ENCODE measurements at regions not wholly inside any gene's neighbourhood (a gene's known extent, or its start where the extent isn't known, plus 50 kb on each side); places are given as distances from the start of the nearest gene placed in this dataset.
"Not testable (repeated sequence)": the region's sequence is repeated elsewhere in the genome, so short reads cannot be mapped to it uniquely, and the experiment has no call there.

DNA sequence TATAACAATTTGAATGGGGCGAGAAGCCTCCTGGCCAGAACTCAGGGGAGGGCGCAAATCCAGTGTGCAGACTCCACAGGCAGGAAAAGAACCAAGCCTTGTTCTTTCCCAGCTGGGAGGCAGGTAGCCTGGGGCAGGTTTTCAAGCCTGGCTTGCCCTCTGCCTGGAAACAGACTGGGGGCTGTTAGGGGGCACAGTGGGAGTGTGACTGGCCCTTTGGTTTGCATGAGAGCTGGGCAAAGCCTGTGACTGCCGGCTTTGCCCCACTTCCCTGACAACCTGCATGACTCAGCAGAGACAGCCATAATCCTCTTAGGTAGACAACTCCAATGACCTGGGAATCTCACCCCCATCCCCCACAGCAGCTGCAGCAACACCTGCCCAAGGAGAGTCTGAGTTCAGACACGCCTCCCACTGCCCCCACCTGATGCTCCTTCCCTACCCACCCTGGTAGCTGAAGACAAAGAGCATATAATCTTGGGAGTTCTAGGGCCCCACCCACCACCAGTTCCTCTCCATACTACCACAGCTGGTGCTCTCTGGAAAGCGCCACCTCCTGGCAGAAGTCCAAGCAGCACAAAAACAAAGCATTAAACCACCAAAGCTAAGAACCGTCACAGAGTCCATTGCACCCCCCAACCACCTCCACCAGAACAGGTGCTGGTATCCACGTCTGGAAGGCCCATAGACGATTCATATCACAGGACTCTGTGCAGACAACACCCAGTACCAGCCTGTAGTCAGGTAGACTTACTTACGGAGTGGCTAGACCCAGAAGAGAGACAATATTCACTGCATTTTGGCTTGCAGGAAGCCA lies 402.5 kb downstream of the STK39 start:
- DNase-seq: no peak

- DNase-seq: no peak
Observed at GRCh38 chr2:167843657-167844056, 403.7 kb downstream of the STK39 start.

DNA sequence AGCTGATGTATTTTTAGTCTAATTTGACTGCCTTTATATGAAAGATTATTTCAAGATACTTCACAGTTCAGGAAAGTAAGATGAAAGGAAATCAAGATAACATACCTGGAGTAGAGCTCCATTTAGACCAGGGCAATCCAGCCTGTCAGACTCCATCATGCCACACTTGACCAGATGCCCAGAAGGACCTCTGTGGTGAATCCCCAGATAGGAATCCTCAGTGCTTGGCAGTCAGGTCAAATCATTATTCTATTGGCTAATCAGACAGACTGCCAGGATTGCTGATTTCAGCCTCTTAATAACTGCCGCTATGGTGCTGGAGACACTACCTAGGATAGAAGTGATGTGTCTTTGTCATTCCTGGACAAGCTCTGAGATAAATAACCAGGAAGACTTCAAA lies 404.2 kb downstream of the STK39 start:
- no peak for DNase-seq

DNA sequence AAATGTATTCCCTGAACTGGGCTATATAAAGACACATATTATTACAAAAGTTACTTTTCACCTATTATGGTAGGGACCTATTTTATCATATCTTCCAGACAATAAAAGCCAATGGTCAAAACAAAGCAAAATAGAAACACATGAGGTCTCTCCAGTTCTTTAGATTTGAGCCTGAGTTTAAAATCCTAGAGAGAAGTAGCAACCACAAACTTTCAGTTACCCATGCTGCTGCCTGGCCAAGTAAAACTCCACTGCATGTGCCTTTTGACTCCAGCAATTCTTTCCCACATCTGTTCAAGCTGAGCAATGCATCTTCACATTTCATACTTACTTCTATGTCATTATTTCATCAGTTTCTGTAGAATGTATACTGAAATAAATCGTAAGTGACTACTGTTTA lies 405.3 kb downstream of the STK39 start:
- DNase-seq: no peak

DNA sequence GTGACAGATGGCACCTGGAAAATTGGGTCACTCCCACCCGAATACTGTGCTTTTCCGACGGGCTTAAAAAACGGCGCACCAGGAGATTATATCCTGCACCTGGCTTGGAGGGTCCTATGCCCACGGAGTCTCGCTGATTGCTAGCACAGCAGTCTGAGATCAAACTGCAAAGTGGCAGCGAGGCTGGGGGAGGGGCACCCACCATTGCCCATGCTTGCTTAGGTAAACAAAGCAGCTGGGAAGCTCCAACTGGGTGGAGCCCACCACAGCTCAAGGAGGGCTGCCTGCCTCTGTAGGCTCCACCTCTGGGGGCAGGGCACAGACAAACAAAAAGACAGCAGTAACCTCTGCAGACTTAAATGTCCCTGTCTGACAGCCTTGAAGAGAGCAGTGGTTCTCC lies 412.1 kb downstream of the STK39 start:
- DNase-seq: not testable (repeated sequence)

DNA sequence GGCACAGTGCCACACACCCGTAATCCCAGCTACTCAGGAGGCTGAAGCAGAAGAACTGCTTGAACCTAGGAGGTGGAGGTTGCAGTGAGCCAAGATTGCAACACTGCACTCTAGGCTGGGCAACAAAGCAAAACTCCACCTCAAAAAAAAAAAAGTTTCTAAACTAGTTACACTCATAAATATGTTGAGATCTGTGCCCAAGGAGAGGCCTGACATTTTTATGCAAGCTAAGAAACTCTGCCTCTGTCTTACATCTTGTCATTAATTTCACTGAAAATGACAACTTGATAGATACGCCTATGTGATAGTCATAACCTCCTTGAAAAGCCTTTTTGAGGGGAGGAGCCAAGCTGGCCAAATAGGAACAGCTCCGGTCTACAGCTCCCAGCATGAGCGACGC lies 412.7 kb downstream of the STK39 start:
- no peak for DNase-seq

- no peak for DNase-seq
Observed at GRCh38 chr2:167833294-167833693, 414.1 kb downstream of the STK39 start.

- no peak for DNase-seq
Observed at GRCh38 chr2:167832868-167833287, 414.5 kb downstream of the STK39 start.

DNA sequence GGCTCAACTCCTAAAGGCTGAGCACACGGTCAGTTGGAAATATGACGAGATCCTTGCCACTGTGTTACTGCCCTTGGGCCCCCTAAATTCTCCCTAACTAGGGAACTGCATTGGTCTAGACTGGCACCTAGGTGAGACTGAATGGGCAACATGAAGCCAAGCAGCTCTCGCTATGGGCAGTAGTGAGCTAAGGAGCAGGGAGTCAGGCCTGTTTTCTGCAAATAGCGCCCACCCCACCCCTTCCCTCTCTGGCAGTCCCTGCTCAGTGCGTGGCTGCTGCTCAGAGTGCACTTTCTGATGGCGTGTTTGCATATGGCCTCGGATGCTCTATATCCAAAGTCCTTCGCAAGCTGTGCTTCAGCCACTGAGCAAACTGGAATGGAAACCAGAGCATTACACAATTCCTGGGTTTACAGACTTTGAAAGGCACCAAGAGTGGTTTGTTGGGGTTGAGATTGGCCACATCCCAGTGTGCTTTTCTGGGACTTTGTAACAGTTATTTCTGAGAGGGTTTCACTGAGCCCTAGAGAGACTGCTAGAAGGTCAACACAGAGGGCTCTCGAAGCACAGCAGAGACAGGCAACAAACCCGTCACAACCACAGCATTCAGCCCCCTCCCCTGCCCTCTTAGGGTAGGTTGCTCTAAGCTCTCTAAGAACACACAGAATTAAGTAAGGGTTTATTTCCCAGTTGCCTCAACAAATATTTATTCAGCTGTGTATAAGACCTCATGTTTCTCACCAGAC lies 419.9 kb downstream of the STK39 start:
- DNase-seq: no peak

DNA sequence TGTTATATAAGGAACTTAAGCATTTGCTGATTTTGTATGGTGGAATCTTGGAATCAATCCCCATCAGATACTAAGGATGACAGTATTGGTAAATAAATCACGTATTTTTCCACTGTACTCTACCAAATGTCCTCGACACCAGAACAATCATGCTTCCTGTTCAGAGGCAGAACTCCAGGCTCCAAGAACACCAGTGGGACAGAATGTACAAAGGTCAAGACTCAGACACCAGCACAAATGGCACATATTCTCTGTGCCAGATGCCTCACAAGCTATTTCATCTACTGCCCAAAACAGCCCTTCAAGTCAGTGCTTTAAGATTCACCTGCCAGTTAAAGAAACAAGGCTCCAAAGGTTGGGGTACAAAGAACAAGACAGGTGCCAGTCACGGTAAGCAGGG lies 420.5 kb downstream of the STK39 start:
- DNase-seq: no peak

GRCh38 chr2:167825664-167826063 lies 421.7 kb downstream of the STK39 start:
- no peak for DNase-seq

DNA sequence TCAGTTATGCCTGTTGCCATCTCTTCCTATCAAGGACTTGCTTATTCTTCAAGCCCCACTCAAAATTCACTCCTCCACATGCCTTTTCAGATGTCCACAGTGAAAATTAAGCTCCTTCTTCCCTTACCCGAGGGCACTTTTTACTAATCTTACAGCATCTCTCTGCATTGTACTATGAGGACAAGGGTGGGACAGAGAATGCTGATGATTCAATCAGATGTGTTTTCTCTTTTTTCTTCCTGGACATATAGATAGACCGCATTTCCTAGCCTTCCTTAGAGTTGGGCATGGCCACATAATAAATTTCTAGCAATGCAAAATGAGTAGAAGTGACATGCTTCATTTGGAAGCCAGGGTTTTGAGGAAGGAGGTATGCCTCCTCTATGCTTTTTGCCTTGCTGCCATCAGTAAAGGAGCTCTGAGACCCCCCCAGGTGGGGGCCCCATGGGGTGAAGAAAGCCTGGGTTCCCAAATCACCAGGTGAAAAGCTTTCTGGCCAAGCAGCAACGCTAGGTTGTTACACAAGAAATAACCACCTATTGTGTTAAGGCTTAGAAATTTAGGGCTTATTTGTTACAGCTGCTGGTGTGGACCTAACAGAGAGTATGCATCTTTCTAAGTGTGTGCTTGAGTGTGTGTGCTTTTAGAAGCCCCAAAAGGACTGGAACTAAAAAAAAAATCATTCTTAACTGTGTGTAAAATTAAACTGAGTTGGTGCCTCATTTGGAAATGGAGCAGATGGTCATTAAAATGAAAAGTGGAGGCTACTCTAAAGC lies 424.5 kb downstream of the STK39 start:
- DNase-seq: no peak

GRCh38 chr2:167820488-167820887 lies 426.9 kb downstream of the STK39 start:
- DNase-seq: no peak

GRCh38 chr2:167818521-167818920 lies 428.9 kb downstream of the STK39 start:
- DNase-seq: no peak

- no peak for DNase-seq
Observed at GRCh38 chr2:167817908-167818307, 429.5 kb downstream of the STK39 start.

DNA sequence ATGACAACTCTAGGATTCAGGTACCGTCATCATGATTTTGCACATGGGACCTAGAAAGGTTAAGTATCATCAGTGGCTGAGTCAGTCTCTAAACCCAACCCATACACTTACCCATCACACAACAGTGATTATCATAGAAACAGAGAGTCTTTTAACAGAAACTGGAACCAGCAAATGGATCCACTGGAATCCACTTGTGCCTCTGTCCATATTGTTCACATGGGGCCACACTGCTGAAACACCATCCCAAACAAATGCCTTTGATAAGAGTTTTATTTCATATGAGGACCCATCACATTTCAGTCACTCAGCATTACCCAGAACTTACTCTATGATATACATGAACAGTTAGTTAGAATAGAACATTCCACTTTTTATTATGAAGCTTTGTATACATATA lies 430.0 kb downstream of the STK39 start:
- no peak for DNase-seq

DNA sequence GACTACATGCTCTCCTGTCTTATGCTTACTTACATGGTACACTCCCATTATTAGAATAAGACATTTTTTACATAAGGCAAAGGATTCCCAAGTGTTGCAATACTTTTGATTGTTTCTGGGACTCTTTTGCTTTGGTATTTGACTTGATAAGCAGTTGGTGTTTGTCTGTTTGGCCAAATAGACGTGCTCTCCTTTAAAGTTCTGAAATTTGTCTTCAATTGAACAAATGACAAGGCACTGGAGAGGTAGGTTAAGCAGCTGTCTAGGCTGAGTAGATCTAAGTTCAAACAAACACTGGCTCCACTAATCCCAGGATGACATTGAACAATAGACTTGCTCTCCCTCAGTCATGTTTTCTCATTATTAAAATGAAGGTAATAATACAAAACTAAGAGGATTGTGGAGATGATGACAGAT lies 430.5 kb downstream of the STK39 start:
- no peak for DNase-seq

DNA sequence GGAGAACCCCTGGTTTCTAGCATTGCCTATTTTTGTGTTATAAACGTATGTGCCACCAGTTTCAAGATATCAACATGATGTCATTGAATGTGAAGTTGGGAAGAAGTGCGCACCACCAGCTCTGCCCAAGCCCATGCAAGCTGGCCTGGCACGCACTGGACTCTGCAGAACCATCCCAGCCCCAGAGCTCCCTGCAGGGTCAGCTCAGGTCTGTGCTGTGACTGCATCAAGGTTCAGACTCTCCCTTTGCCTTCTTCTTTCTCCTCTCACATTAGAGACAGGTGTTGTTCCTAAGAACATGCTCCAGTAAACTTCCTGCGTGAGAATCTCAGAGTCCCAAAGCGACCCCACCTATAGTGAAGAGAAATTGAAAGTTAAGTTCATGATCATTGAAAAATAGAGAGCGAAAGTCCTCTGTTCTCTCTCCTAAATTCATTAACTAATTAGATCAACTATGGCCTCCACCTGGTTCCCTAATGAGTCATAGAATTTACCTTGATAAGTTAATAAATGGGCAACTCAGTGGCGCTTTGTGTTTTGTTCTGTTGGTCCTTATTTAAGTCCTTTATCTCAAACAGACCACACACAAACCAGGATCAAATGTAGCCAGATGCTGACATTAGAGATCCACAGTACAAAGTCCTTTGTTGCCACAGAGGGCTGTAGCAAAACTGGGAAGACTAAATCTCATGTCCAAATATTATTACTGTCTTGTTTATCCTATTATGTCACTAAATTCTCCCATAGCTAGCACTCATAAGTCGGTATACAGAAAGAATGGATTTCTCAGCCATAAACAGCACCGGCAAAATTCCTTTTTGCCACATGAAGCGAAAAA lies 432.3 kb downstream of the STK39 start:
- no peak for DNase-seq

DNA sequence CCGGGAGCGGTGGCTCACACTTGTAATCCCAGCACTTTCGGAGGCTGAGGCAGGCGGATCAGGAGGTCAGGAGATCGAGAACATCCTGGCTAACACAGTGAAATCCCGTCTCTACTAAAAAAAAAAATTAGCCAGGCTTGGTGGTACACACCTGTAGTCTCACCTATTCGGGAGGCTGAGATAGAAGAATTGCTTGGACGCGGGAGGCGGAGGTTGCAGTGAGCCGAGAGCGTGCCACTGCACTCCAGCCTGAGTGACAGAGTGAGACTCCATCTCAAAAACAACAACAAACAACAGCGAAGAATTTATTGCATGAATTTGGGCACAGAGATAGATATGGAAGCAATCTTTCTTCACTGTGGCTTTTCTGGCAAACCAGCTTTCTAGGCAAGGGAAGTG lies 432.9 kb downstream of the STK39 start:
- not testable (repeated sequence) for DNase-seq

GRCh38 chr2:167809799-167810198 lies 437.6 kb downstream of the STK39 start:
- DNase-seq: not testable (repeated sequence)

DNA sequence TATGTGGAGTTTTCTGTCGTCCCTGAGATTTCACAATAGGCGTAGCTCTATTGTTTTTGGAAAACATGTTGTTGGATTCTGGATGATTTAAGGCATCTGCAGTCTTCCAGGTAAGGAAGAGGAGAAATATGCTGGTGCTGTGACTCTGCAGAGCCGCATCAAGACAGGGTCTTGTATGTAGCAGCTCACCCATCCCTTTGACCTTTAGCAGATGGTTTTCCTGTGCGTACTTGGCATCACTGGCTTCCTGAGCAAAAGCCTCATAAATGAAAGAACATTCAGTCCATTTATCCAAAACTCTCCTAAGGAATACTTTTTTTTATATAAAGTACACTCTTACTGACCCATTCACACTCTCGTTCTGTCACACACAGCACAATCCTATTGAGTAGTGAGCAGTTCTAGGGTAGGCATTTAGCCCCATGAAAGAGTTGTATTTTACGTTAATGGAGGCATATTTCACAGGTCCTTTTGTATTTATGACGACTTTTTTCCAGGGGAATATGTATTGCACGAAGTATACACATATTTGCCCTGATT lies 443.9 kb downstream of the STK39 start:
- DNase-seq: no peak

Measured in amygdala (tissue), 56 donors.